Suprapubic skin (tissue), 4 donors: ENCODE measurements at regions not wholly inside any gene's neighbourhood (a gene's known extent, or its start where the extent isn't known, plus 50 kb on each side); places are given as distances from the start of the nearest gene placed in this dataset.

Experiments
- CTCF ChIP-seq, 2 donors: fragments of 200-600 bp in 1 of 2; fragments of 450-650 bp in 1 of 2; sonication (generic) in 1 of 2; IDR thresholded peaks; one replicate each; pipeline ENCODE4 v1.5.1; 2016 to 2019; ENCODE audit warnings: antibody characterized with exemption in 2 of 2, mild to moderate bottlenecking in 1 of 2, moderate library complexity in 1 of 2
- EP300 ChIP-seq: sonication (generic); formaldehyde crosslinking; IDR thresholded peaks from one replicate; pipeline ENCODE4 v1.6.1; 2017; ENCODE audit warnings: antibody characterized with exemption
- POLR2A ChIP-seq, 2 donors: fragments of 450-650 bp; IDR thresholded peaks; one replicate each; pipeline ENCODE4 v1.6.1; 2017; ENCODE audit warnings: antibody characterized with exemption in 2 of 2, mild to moderate bottlenecking in 2 of 2, moderate library complexity in 2 of 2
- POLR2AphosphoS5 ChIP-seq, 3 donors: sonication (generic); formaldehyde crosslinking; IDR thresholded peaks; one replicate each; pipeline ENCODE4 v1.6.1; 2017; ENCODE audit warnings: antibody characterized with exemption in 3 of 3

GRCh38 chr6:149154261-149154821 lies 163.2 kb upstream of the TAB2 start:
- TF ChIP-seq POLR2A (IDR thresholded peaks at IDR 0.05): no peak
- no peak for TF ChIP-seq CTCF (IDR thresholded peaks at IDR 0.05)
- TF ChIP-seq EP300: no peak
- TF ChIP-seq POLR2AphosphoS5 (IDR thresholded peaks at IDR 0.05): no peak
